ENCODE measurements at regions not wholly inside any gene's neighbourhood (a gene's known extent, or its start where the extent isn't known, plus 50 kb on each side); places are given as distances from the start of the nearest gene placed in this dataset.

DNA sequence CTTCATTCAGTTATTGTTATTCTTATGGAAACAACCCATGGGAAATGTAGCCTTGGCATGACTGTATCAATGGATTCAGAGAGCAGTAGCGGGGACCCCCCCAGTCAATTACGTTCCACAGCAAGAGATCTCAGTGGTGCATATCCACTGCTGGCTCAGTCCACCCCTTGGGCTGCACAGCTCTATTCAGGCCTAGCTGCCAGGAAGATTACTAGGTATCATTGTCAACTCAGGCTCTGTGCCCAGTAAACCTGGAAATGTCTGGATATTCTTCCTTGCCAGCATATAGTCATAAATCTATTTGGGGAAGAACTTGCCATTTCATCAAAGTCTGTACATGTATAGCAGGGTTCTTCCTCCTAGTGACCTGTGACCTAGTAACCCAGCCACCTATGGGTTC lies 128.1 kb upstream of the CCDC54 start:
- TF ChIP-seq POLR2A (IDR thresholded peaks at IDR 0.05; ENCODE audit: low read depth, low read length) (no peak), TAF1 (IDR thresholded peaks at IDR 0.05; ENCODE audit: low read depth, low read length) (no peak), POLR2AphosphoS5 (IDR thresholded peaks at IDR 0.05; ENCODE audit: low read depth, low read length) (no peak), POU2F2 (IDR thresholded peaks at IDR 0.05; ENCODE audit: low read depth, low read length) (no peak)

All from GM12891 (cell line).